ENCODE measurements at regions not wholly inside any gene's neighbourhood (a gene's known extent, or its start where the extent isn't known, plus 50 kb on each side); places are given as distances from the start of the nearest gene placed in this dataset.
A peak's percentile ranks its signal among the peaks of the same experiment; 100 is the strongest.

GRCh38 chr2:168311261-168311910 lies 64.0 kb upstream of the STK39 start:
- H3K4me1 ChIP-seq (ENCODE audit: insufficient read depth), result no peaks in the 10 kb centered on the region; the same call in 1 of the 2 replicates
- H3K9me2 ChIP-seq (ENCODE audit: insufficient read depth), result no peaks in the 10 kb centered on the region
- in situ Hi-C loops (cut with MboI), result no loop called here
- no peak overlapping the region for H3K27ac ChIP-seq
- DNase-seq, result no peak
- H2AFZ ChIP-seq, result no peak overlapping the region
- no peak overlapping the region for H3K4me3 ChIP-seq
- H3K36me3 ChIP-seq (ENCODE audit: low read depth), result no peaks in the 10 kb centered on the region
- no peaks in the 10 kb centered on the region for H3K79me2 ChIP-seq (ENCODE audit: insufficient read depth)
- WGBS, 2 experiments (ENCODE audit: low coverage in 1 of 2, low lambda C conversion rate in 2 of 2, missing lambda C conversion rate in 2 of 2), result 41 to 46% methylated on average over 2 of the region's 2 CpGs
- H3K9me3 ChIP-seq (ENCODE audit: low read depth), result no peaks in the 10 kb centered on the region
- H3K9ac ChIP-seq, result no peak overlapping the region
- no peaks in the 10 kb centered on the region for H3F3A ChIP-seq (ENCODE audit: insufficient read depth)
- no peaks in the 10 kb centered on the region for H3K27me3 ChIP-seq (replicated peaks; ENCODE audit: insufficient read depth)
- no peaks in the 10 kb centered on the region for H4K20me1 ChIP-seq (ENCODE audit: insufficient read depth)
- TF ChIP-seq EZH2phosphoT487 (IDR thresholded peaks at IDR 0.05; ENCODE audit: insufficient read depth, low read depth) (no peak), EZH2 (IDR thresholded peaks at IDR 0.05; ENCODE audit: insufficient read depth, poor library complexity, severe bottlenecking) (no peak)
- no peak overlapping the region for H3K4me2 ChIP-seq (ENCODE audit: unreplicated experiment)

GRCh38 chr2:168312036-168312822 lies 64.8 kb upstream of the STK39 start:
- no peaks in the 10 kb centered on the region; the same call in 1 of the 2 replicates for H3K4me1 ChIP-seq (ENCODE audit: insufficient read depth)
- H3K27me3 ChIP-seq (replicated peaks; ENCODE audit: insufficient read depth), result no peaks in the 10 kb centered on the region
- 7 to 14% methylated on average over 1 of the region's 1 CpG for WGBS, 2 experiments (ENCODE audit: low coverage in 1 of 2, low lambda C conversion rate in 2 of 2, missing lambda C conversion rate in 2 of 2)
- H4K20me1 ChIP-seq (ENCODE audit: insufficient read depth), result no peaks in the 10 kb centered on the region
- no peaks in the 10 kb centered on the region for H3K36me3 ChIP-seq (ENCODE audit: low read depth)
- no peaks in the 10 kb centered on the region for H3K79me2 ChIP-seq (ENCODE audit: insufficient read depth)
- H3F3A ChIP-seq (ENCODE audit: insufficient read depth), result no peaks in the 10 kb centered on the region
- no peaks in the 10 kb centered on the region for H3K9me3 ChIP-seq (ENCODE audit: low read depth)
- H3K9me2 ChIP-seq (ENCODE audit: insufficient read depth), result no peaks in the 10 kb centered on the region
- no peak overlapping the region for H3K9ac ChIP-seq
- DNase-seq, result peak; percentile 13
- no peak overlapping the region for H3K4me2 ChIP-seq (ENCODE audit: unreplicated experiment)
- in situ Hi-C loops (cut with MboI), result no loop called here
- no peak overlapping the region for H3K27ac ChIP-seq
- TF ChIP-seq EZH2 (IDR thresholded peaks at IDR 0.05; ENCODE audit: insufficient read depth, poor library complexity, severe bottlenecking) (no peak), EZH2phosphoT487 (IDR thresholded peaks at IDR 0.05; ENCODE audit: insufficient read depth, low read depth) (no peak)
- H2AFZ ChIP-seq, result no peak overlapping the region
- H3K4me3 ChIP-seq, result no peak overlapping the region

- Histone ChIP-seq H3K9me3 (ENCODE audit: low read depth) (no peaks in the 10 kb centered on the region), H3F3A (ENCODE audit: insufficient read depth) (no peaks in the 10 kb centered on the region), H3K36me3 (ENCODE audit: low read depth) (no peaks in the 10 kb centered on the region), H3K4me1 (ENCODE audit: insufficient read depth) (no peaks in the 10 kb centered on the region; the same call in 1 of the 2 replicates), H4K20me1 (ENCODE audit: insufficient read depth) (no peaks in the 10 kb centered on the region), H3K4me3 (no peak overlapping the region), H2AFZ (no peak overlapping the region), H3K4me2 (ENCODE audit: unreplicated experiment) (no peak overlapping the region), H3K27me3 (replicated peaks; ENCODE audit: insufficient read depth) (no peaks in the 10 kb centered on the region), H3K79me2 (ENCODE audit: insufficient read depth) (no peaks in the 10 kb centered on the region), H3K9me2 (ENCODE audit: insufficient read depth) (no peaks in the 10 kb centered on the region), H3K27ac (no peak overlapping the region), H3K9ac (no peak overlapping the region)
- 84 to 94% methylated on average over 1 of the region's 1 CpG for WGBS, 2 experiments (ENCODE audit: low coverage in 1 of 2, low lambda C conversion rate in 2 of 2, missing lambda C conversion rate in 2 of 2)
- DNase-seq, result no peak
- in situ Hi-C loops (cut with MboI), result no loop called here
- TF ChIP-seq EZH2phosphoT487 (IDR thresholded peaks at IDR 0.05; ENCODE audit: insufficient read depth, low read depth), result no peak
Observed at GRCh38 chr2:168314236-168314635, 66.8 kb upstream of the STK39 start.

- in situ Hi-C loops (cut with MboI), result no loop called here
- no peaks in the 10 kb centered on the region for H3K9me2 ChIP-seq (ENCODE audit: insufficient read depth)
- 47 to 48% methylated on average over 4 of the region's 4 CpGs for WGBS, 2 experiments (ENCODE audit: low coverage in 1 of 2, low lambda C conversion rate in 2 of 2, missing lambda C conversion rate in 2 of 2)
- H3K4me1 ChIP-seq (ENCODE audit: insufficient read depth), result no peaks in the 10 kb centered on the region; the same call in 1 of the 2 replicates
- H3K4me2 ChIP-seq (ENCODE audit: unreplicated experiment), result no peak overlapping the region
- H3F3A ChIP-seq (ENCODE audit: insufficient read depth), result no peaks in the 10 kb centered on the region
- no peak for DNase-seq
- H4K20me1 ChIP-seq (ENCODE audit: insufficient read depth), result no peaks in the 10 kb centered on the region
- no peaks in the 10 kb centered on the region for H3K79me2 ChIP-seq (ENCODE audit: insufficient read depth)
- no peaks in the 10 kb centered on the region for H3K9me3 ChIP-seq (ENCODE audit: low read depth)
- TF ChIP-seq EZH2 (IDR thresholded peaks at IDR 0.05; ENCODE audit: insufficient read depth, poor library complexity, severe bottlenecking) (no peak), EZH2phosphoT487 (IDR thresholded peaks at IDR 0.05; ENCODE audit: insufficient read depth, low read depth) (no peak)
- H3K27ac ChIP-seq, result no peak overlapping the region
- H2AFZ ChIP-seq, result no peak overlapping the region
- H3K9ac ChIP-seq, result no peak overlapping the region
- no peaks in the 10 kb centered on the region for H3K36me3 ChIP-seq (ENCODE audit: low read depth)
- no peak overlapping the region for H3K4me3 ChIP-seq
- H3K27me3 ChIP-seq (replicated peaks; ENCODE audit: insufficient read depth), result no peaks in the 10 kb centered on the region
Observed at GRCh38 chr2:168315331-168316072, 68.1 kb upstream of the STK39 start.
